ENCODE measurements at regions not wholly inside any gene's neighbourhood (a gene's known extent, or its start where the extent isn't known, plus 50 kb on each side); places are given as distances from the start of the nearest gene placed in this dataset.

- Histone ChIP-seq H3F3A (ENCODE audit: low read depth) (no peaks in the 10 kb centered on the region), H3K9ac (no peak overlapping the region), H3K4me1 (no peaks in the 10 kb centered on the region), H4K20me1 (ENCODE audit: low read depth) (no peaks in the 10 kb centered on the region), H3K36me3 (no peaks in the 10 kb centered on the region), H2AFZ (replicated peaks) (no peak overlapping the region), H3K79me2 (ENCODE audit: low read depth) (no peaks in the 10 kb centered on the region), H3K27me3 (no peaks in the 10 kb centered on the region), H3K27ac (no peak overlapping the region), H3K4me2 (no peak overlapping the region), H3K9me3 (ENCODE audit: low read depth) (no peaks in the 10 kb centered on the region), H3K4me3 (no peak overlapping the region)
- H3K36me3 Mint-ChIP-seq = no peaks in the 10 kb centered on the region
- H3K9me3 Mint-ChIP-seq = peaks cover 4% of the 10 kb centered on the region
- no peak for DNase-seq (ENCODE audit: low spot score)
- H3K27ac Mint-ChIP-seq = no peak overlapping the region
- no peak overlapping the region for H3K4me3 Mint-ChIP-seq
- no peaks in the 10 kb centered on the region for H3K4me1 Mint-ChIP-seq
- H3K27me3 Mint-ChIP-seq (ENCODE audit: insufficient read depth, low read depth) = no peaks in the 10 kb centered on the region
- TF ChIP-seq CTCF (IDR thresholded peaks at IDR 0.05) (no peak), EZH2phosphoT487 (IDR thresholded peaks at IDR 0.05) (no peak), EZH2 (IDR thresholded peaks at IDR 0.05) (no peak)
Observed at GRCh38 chr1:195790514-195791168, 817.6 kb downstream of the KCNT2 start.

GRCh38 chr1:195789321-195789720 is 818.9 kb downstream of the KCNT2 start:
- no peak for DNase-seq (ENCODE audit: low spot score)
- Histone ChIP-seq H3K9ac (no peak overlapping the region), H3K27me3 (no peaks in the 10 kb centered on the region), H2AFZ (replicated peaks) (no peak overlapping the region), H3F3A (ENCODE audit: low read depth) (no peaks in the 10 kb centered on the region), H3K9me3 (ENCODE audit: low read depth) (no peaks in the 10 kb centered on the region), H3K4me1 (no peaks in the 10 kb centered on the region), H3K4me3 (no peak overlapping the region), H3K27ac (no peak overlapping the region), H3K4me2 (no peak overlapping the region), H3K36me3 (no peaks in the 10 kb centered on the region), H4K20me1 (ENCODE audit: low read depth) (no peaks in the 10 kb centered on the region), H3K79me2 (ENCODE audit: low read depth) (no peaks in the 10 kb centered on the region)
- Mint-ChIP-seq H3K36me3 (no peaks in the 10 kb centered on the region), H3K4me1 (no peaks in the 10 kb centered on the region), H3K27me3 (ENCODE audit: insufficient read depth, low read depth) (no peaks in the 10 kb centered on the region), H3K4me3 (no peak overlapping the region), H3K9me3 (peaks cover 4% of the 10 kb centered on the region), H3K27ac (no peak overlapping the region)
- TF ChIP-seq CTCF (IDR thresholded peaks at IDR 0.05) (no peak), EZH2phosphoT487 (IDR thresholded peaks at IDR 0.05) (no peak), EZH2 (IDR thresholded peaks at IDR 0.05) (no peak)

DNA sequence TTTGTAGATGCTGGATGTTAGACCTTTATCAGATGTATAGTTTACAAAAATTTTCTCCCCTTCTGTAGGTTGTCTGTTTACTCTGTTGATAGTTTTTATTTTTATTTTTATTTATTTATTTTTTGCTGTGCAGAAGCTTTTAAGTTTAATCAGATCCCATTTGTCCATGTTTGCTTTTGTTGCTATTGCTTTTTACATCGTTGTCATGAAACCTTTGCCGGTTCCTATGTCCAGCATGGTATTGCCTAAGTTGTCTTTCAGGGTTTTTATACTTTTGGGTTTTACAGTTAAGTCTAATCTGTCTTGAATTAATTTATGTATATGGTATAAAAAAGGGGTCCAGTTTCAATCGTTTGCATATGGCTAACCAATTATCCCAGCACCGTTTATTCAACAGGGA is 819.5 kb downstream of the KCNT2 start:
- no peaks in the 10 kb centered on the region for H3K9me3 ChIP-seq (ENCODE audit: low read depth)
- Mint-ChIP-seq H3K4me3 (no peak overlapping the region), H3K27me3 (ENCODE audit: insufficient read depth, low read depth) (no peaks in the 10 kb centered on the region), H3K9me3 (peaks cover 4% of the 10 kb centered on the region), H3K27ac (no peak overlapping the region), H3K36me3 (no peaks in the 10 kb centered on the region), H3K4me1 (no peaks in the 10 kb centered on the region)
- no peak overlapping the region for H2AFZ ChIP-seq (replicated peaks)
- no peaks in the 10 kb centered on the region for H3K4me1 ChIP-seq
- TF ChIP-seq CTCF (IDR thresholded peaks at IDR 0.05) = no peak
- TF ChIP-seq EZH2phosphoT487 (IDR thresholded peaks at IDR 0.05) = no peak
- TF ChIP-seq EZH2 (IDR thresholded peaks at IDR 0.05) = no peak
- H3K79me2 ChIP-seq (ENCODE audit: low read depth) = no peaks in the 10 kb centered on the region
- no peak overlapping the region for H3K4me2 ChIP-seq
- no peak overlapping the region for H3K9ac ChIP-seq
- DNase-seq (ENCODE audit: low spot score) = no peak
- no peaks in the 10 kb centered on the region for H3F3A ChIP-seq (ENCODE audit: low read depth)
- H3K36me3 ChIP-seq = no peaks in the 10 kb centered on the region
- H4K20me1 ChIP-seq (ENCODE audit: low read depth) = no peaks in the 10 kb centered on the region
- no peaks in the 10 kb centered on the region for H3K27me3 ChIP-seq
- H3K4me3 ChIP-seq = no peak overlapping the region
- H3K27ac ChIP-seq = no peak overlapping the region

Measured in neural progenitor cell (in vitro differentiated cells).